ENCODE measurements at regions not wholly inside any gene's neighbourhood (a gene's known extent, or its start where the extent isn't known, plus 50 kb on each side); places are given as distances from the start of the nearest gene placed in this dataset.

GRCh38 chr1:81706650-81707435 lies 93.9 kb upstream of the ADGRL2 start:
- ATAC-seq (no peak), DNase-seq (no peak)
- Mint-ChIP-seq H3K9me3 (no peaks in the 10 kb centered on the region), H3K4me1 (no peaks in the 10 kb centered on the region), H3K27me3 (no peaks in the 10 kb centered on the region), H3K36me3 (ENCODE audit: low read depth) (no peaks in the 10 kb centered on the region), H3K27ac (no peak overlapping the region), H3K4me3 (no peak overlapping the region)

GRCh38 chr1:81703756-81704463 lies 96.8 kb upstream of the ADGRL2 start:
- no peak for ATAC-seq
- Mint-ChIP-seq H3K9me3 (no peaks in the 10 kb centered on the region), H3K27me3 (no peaks in the 10 kb centered on the region), H3K27ac (no peak overlapping the region), H3K36me3 (ENCODE audit: low read depth) (no peaks in the 10 kb centered on the region), H3K4me1 (no peaks in the 10 kb centered on the region), H3K4me3 (no peak overlapping the region)
- no peak for DNase-seq

- ATAC-seq: no peak
- Mint-ChIP-seq H3K4me1 (no peaks in the 10 kb centered on the region), H3K36me3 (ENCODE audit: low read depth) (no peaks in the 10 kb centered on the region), H3K4me3 (no peak overlapping the region), H3K27me3 (no peaks in the 10 kb centered on the region), H3K9me3 (no peaks in the 10 kb centered on the region), H3K27ac (no peak overlapping the region)
- DNase-seq: no peak
Measured at GRCh38 chr1:81703391-81703755, 97.4 kb upstream of the ADGRL2 start.

- ATAC-seq (no peak), DNase-seq (no peak)
- Mint-ChIP-seq H3K36me3 (ENCODE audit: low read depth) (no peaks in the 10 kb centered on the region), H3K27ac (no peak overlapping the region), H3K27me3 (no peaks in the 10 kb centered on the region), H3K4me1 (no peaks in the 10 kb centered on the region), H3K4me3 (no peak overlapping the region), H3K9me3 (no peaks in the 10 kb centered on the region)
Measured at GRCh38 chr1:81702903-81703302, 97.8 kb upstream of the ADGRL2 start.

GRCh38 chr1:81702079-81702715 lies 98.5 kb upstream of the ADGRL2 start:
- Mint-ChIP-seq H3K9me3 (no peaks in the 10 kb centered on the region), H3K4me1 (no peaks in the 10 kb centered on the region), H3K27me3 (no peaks in the 10 kb centered on the region), H3K4me3 (no peak overlapping the region), H3K27ac (no peak overlapping the region), H3K36me3 (ENCODE audit: low read depth) (no peaks in the 10 kb centered on the region)
- ATAC-seq (no peak), DNase-seq (no peak)

- H3K9me3 Mint-ChIP-seq: peaks cover 5% of the 10 kb centered on the region
- DNase-seq: no peak
Measured at GRCh38 chr1:81700728-81701470, 99.8 kb upstream of the ADGRL2 start.

GRCh38 chr1:81699234-81699633 lies 101.5 kb upstream of the ADGRL2 start:
- Mint-ChIP-seq H3K27ac (no peak overlapping the region), H3K27me3 (no peaks in the 10 kb centered on the region), H3K4me1 (no peaks in the 10 kb centered on the region), H3K4me3 (no peak overlapping the region), H3K36me3 (ENCODE audit: low read depth) (no peaks in the 10 kb centered on the region), H3K9me3 (peaks cover 6% of the 10 kb centered on the region)
- ATAC-seq (no peak), DNase-seq (no peak)

More at GRCh38 chr1:81700728-81701470, 99.8 kb upstream of the ADGRL2 start:
- no peak overlapping the region for H3K4me3 Mint-ChIP-seq
- no peak overlapping the region for H3K27ac Mint-ChIP-seq
- no peak for ATAC-seq
- no peaks in the 10 kb centered on the region for H3K27me3 Mint-ChIP-seq
- H3K36me3 Mint-ChIP-seq (ENCODE audit: low read depth): no peaks in the 10 kb centered on the region
- H3K4me1 Mint-ChIP-seq: no peaks in the 10 kb centered on the region

GRCh38 chr1:81695741-81696140 lies 105.0 kb upstream of the ADGRL2 start:
- Mint-ChIP-seq H3K4me1 (no peaks in the 10 kb centered on the region), H3K27ac (no peak overlapping the region), H3K27me3 (no peaks in the 10 kb centered on the region), H3K4me3 (no peak overlapping the region), H3K36me3 (ENCODE audit: low read depth) (no peaks in the 10 kb centered on the region), H3K9me3 (peaks cover 6% of the 10 kb centered on the region)
- DNase-seq (no peak), ATAC-seq (no peak)

- ATAC-seq (no peak), DNase-seq (no peak)
- Mint-ChIP-seq H3K4me1 (no peaks in the 10 kb centered on the region), H3K36me3 (ENCODE audit: low read depth) (no peaks in the 10 kb centered on the region), H3K27me3 (no peaks in the 10 kb centered on the region), H3K4me3 (no peak overlapping the region), H3K9me3 (peaks cover 10% of the 10 kb centered on the region), H3K27ac (no peak overlapping the region)
Measured at GRCh38 chr1:81693316-81693715, 107.4 kb upstream of the ADGRL2 start.

GRCh38 chr1:81690676-81691453 lies 109.9 kb upstream of the ADGRL2 start:
- H3K4me3 Mint-ChIP-seq: no peak overlapping the region
- H3K4me1 Mint-ChIP-seq: no peaks in the 10 kb centered on the region
- H3K27ac Mint-ChIP-seq: no peak overlapping the region
- H3K27me3 Mint-ChIP-seq: no peaks in the 10 kb centered on the region
- ATAC-seq (no peak), DNase-seq (no peak)
- H3K9me3 Mint-ChIP-seq: peaks cover 13% of the 10 kb centered on the region
- no peaks in the 10 kb centered on the region for H3K36me3 Mint-ChIP-seq (ENCODE audit: low read depth)

- Mint-ChIP-seq H3K27ac (no peak overlapping the region), H3K4me1 (no peaks in the 10 kb centered on the region), H3K36me3 (ENCODE audit: low read depth) (no peaks in the 10 kb centered on the region), H3K9me3 (peaks cover 13% of the 10 kb centered on the region), H3K27me3 (no peaks in the 10 kb centered on the region), H3K4me3 (no peak overlapping the region)
- DNase-seq (no peak), ATAC-seq (no peak)
Measured at GRCh38 chr1:81689531-81689941, 111.2 kb upstream of the ADGRL2 start.

GRCh38 chr1:81682490-81682889 lies 118.2 kb upstream of the ADGRL2 start:
- Mint-ChIP-seq H3K4me1 (no peaks in the 10 kb centered on the region), H3K9me3 (peaks cover 18% of the 10 kb centered on the region), H3K4me3 (no peak overlapping the region), H3K27me3 (no peaks in the 10 kb centered on the region), H3K36me3 (ENCODE audit: low read depth) (no peaks in the 10 kb centered on the region), H3K27ac (no peak overlapping the region)
- ATAC-seq: no peak
- DNase-seq: no peak

- no peaks in the 10 kb centered on the region for H3K4me1 Mint-ChIP-seq
- no peaks in the 10 kb centered on the region for H3K27me3 Mint-ChIP-seq
- DNase-seq (no peak), ATAC-seq (no peak)
- peaks cover 18% of the 10 kb centered on the region for H3K9me3 Mint-ChIP-seq
- no peaks in the 10 kb centered on the region for H3K36me3 Mint-ChIP-seq (ENCODE audit: low read depth)
- H3K27ac Mint-ChIP-seq: no peak overlapping the region
- no peak overlapping the region for H3K4me3 Mint-ChIP-seq
Measured at GRCh38 chr1:81681601-81682266, 119.0 kb upstream of the ADGRL2 start.
